T-helper 1 cell (primary cell): ENCODE measurements at regions not wholly inside any gene's neighbourhood (a gene's known extent, or its start where the extent isn't known, plus 50 kb on each side); places are given as distances from the start of the nearest gene placed in this dataset.
"Not testable (repeated sequence)": the region's sequence is repeated elsewhere in the genome, so short reads cannot be mapped to it uniquely, and the experiment has no call there.

Experiments
- DNase-seq, 5 donors: peaks; one replicate each; pipeline ENCODE4 v3.0.0-alpha.2; 2012 to 2020

DNA sequence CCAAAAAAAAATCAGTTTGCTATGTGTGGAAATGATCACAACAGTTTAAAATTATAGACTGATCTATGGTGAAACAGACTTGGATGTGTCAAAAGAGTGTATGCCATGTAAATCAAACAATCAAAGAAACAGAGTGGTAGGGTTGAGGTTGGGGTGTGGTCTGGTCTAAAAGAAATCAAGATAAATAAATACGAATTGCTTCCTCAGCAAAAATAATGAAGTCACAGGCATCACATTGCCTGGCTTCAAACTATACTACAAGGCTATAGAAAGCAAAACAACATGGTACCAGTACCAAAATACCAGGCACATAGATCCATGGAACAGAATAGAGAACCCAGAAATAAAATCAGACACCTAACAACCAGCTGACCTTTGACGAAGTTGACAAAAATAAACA is 1796.9 kb downstream of the NCAM2 start:
- DNase-seq, result no peak

GRCh38 chr21:22795644-22796043 is 1797.4 kb downstream of the NCAM2 start:
- no peak for DNase-seq

DNA sequence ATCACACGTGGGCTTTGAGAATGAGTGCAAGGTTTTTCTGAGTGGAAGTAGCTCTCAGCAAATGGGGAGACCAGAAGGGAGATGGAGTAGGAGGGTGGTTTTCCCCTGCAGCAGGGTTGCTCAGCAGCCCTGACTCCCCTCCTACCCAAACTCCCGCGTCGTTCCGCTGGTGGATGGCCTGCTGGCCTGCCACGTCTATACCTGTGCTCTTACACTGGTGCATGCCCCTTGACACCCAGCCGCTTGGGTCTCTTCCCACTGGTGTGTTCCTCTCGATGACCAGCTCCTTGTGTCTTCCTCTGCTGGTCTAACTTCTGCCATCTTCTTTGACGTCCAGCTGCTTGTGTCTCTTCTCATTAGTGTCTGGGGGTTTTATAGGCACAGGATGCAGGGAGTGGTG is 1797.9 kb downstream of the NCAM2 start:
- DNase-seq, result no peak

- DNase-seq, result no peak
Measured at GRCh38 chr21:22804151-22804550, 1805.9 kb downstream of the NCAM2 start.

DNA sequence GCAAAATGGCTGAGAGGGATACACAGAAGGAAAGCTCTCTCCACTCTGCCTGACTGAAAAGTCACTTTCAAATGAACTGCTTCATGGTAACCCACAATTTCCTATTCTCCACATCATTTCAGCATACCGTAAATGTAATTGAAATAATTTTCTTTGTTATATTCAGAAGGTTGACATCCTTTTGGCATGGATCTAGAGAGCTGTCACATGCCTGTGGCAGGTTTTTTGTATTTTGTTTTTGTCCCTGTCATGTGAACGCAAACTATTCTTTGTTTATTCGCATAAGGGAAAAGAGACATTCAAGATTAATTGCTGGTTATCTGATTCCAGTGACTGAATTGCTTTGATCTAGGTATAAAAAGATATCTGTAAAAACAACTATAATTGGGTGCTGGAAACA is 1808.1 kb downstream of the NCAM2 start:
- DNase-seq, result no peak

- no peak for DNase-seq
Measured at GRCh38 chr21:22813201-22813600, 1815.0 kb downstream of the NCAM2 start.

DNA sequence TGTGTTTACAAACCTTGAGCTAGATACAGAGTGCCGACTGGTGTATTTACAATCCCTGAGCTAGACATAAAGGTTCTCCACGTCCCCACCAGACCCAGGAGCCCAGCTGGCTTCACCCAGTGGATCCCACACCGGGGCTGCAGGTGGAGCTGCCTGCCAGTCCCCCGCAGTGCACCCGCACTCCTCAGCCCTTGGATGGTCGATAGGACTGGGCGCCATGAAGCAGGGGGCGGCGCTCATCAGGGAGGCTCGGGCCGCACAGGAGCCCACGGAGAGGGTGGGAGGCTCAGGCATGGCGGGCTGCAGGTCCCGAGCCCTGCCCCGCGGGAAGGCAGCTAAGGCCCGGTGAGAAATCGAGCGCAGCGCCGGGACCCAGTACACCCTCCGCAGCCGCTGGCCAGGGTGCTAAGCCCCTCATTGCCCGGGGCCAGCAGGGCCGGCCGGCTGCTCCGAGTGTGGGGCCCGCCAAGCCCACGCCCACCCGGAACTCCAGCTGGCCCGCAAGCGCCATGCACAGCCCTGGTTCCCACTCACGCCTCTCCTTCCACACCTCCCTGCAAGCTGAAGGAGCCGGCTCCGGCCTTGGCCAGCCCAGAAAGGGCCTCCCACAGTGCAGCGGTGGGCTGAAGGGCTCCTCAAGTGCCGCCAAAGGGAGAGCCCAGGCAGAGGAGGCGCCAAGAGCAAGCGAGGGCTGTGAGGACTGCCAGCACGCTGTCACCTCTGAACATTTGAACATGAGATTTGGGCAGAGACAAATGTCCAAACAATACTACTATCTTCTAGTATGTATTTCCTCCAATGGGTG is 1820.7 kb downstream of the NCAM2 start:
- not testable (repeated sequence) for DNase-seq

- no peak for DNase-seq
Measured at GRCh38 chr21:22827422-22827821, 1829.2 kb downstream of the NCAM2 start.

GRCh38 chr21:22842875-22843274 is 1844.7 kb downstream of the NCAM2 start:
- DNase-seq, result no peak

DNA sequence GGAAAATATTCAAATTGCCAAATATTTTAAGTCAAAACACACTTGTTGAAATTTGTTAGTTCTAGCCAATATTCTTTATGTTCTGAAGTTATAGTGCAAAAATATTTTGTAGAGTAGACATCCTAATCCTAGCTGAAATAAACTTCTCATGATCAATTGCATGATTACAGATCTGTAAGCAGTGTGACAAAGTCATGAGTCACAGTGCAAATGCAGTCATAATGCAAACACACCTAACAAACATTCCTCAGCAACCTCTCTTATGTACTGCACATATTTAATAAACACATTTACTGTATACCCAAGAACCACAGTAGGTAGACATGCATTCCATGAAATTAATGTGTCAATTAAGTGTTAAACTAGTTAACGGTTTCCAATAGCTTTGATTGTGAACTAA is 1857.4 kb downstream of the NCAM2 start:
- no peak for DNase-seq

DNA sequence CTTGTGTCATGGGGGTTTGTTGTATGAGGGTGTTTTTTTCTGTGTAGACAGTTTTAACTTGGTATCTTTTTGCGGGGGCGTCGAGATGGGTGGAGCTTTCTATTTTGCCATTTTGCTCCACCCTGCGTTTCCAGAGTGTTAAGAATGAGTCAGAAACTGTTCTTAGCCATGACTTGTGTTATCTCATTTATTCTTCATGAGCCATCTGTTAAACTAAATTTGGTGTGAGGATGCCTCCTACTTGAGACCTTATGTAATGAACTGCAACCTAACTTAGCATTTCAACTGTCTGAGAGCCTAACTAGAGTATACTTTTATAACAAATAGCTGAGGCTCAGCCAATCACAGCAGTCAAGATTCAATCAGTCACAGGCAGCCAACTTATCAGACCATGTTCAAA is 1873.5 kb downstream of the NCAM2 start:
- DNase-seq, result no peak

DNA sequence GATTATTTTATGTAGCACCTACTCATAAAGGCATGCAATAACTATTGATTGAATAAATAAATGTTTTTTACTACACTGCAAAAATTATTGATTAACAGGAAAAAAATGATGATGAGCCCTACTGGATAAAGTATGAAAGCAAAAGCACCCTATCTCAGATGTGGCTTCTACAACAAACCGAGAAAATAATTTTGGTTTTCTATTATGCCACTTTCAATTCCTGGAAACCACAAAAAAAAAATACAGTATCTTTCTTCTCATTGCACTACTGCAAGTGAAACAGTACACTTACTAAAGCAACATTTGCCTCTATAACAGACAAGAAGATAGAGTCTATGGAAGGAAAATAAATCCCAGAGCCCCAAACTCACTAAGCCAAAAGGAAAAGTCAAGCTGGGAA is 1882.4 kb downstream of the NCAM2 start:
- DNase-seq, result no peak

- no peak for DNase-seq
Measured at GRCh38 chr21:22881131-22881530, 1882.9 kb downstream of the NCAM2 start.

DNA sequence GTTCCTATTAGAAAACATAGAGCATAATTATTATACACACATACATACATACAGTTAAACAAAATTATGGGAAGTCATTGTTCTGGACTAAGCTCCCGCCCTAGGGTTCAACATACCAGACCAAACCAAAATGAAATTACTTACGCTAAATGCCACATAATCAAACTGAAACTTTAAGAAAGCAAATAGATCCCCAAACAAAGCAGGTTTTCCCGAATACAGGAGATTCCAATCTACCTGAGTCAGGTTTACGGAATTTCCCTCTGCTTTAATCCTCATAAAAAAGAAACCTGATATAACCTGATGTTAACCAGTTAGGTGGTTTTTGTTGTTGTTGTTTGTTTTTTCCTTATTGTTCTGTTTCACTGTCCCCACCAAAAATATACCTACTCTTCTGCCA is 1886.9 kb downstream of the NCAM2 start:
- DNase-seq, result no peak

- DNase-seq, result no peak
Measured at GRCh38 chr21:22885614-22886013, 1887.4 kb downstream of the NCAM2 start.

DNA sequence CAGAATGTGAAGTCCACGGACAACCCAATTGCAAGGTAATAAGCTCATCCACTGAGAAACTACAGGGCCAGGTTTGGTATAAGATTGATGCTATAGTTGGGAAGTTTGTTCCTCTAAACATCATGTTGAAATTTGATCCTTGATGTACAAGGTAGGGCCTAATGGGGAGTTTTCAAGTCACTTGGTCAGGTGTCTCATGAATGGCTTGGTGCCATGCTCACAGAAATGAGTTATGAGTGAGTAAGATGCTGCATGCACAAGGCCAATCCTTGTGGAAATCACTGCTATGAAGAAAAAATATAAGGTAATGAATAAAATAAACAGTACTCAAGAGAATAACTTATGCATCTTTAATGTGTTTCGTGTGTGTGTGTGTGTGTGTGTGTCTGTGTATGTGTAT is 1891.2 kb downstream of the NCAM2 start:
- DNase-seq, result no peak

GRCh38 chr21:22890656-22891055 is 1892.4 kb downstream of the NCAM2 start:
- DNase-seq, result no peak

DNA sequence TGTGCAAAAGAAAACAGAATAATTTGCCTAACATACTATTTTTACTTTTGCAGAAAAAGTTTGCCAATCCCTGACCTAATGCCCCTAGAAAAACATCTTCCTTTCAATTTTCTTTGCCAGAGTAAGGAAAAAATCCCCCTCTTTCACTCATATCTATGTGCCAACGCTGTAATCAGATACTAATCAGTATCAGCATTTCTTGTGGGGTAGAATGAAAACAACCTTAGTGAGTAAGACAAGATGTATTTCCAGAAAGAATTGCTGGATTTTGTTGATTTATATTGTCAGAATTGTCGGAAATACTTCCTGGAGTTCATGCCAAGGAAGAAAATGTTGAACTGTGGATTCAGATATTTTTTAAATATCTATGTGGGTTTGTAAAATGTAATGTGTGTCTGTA is 1893.8 kb downstream of the NCAM2 start:
- DNase-seq, result no peak

DNA sequence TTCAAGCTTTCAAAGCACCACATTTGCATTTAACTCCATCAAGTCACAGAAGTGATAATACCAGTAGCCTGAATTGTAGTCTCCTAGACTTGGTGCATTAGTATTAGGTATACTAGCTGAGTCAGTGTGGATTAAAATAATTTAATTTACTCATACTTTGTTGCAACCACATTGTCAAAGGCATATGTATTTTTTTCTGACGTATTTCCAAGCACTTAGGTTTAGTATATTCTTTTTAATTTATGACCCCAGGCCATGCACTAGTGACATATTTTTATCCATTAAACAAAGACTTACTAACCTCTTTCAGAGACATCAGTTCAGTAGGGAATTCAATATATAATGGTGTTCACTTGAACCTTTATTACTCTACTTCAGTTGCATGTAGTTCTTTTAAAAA is 1894.5 kb downstream of the NCAM2 start:
- no peak for DNase-seq

GRCh38 chr21:22898051-22898665 is 1899.9 kb downstream of the NCAM2 start:
- no peak for DNase-seq

GRCh38 chr21:22900490-22900889 is 1902.3 kb downstream of the NCAM2 start:
- no peak for DNase-seq

DNA sequence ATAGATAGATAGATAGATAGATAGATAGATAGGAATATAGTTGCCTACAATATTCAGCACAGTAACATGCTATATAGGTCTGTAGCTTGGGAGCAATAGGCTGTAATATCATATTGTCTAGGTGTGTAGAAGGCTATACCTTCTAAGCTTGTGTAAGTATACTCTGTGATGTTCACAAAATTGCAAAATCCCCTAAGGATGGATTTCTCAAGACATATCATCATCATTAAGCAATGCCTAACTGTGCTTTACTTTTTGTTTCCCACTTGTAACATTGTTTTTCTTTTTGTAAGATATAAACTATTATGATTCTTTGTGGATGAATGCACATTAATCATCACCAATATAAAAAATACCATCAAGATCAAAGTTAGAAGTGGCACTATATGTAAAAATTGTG is 1905.6 kb downstream of the NCAM2 start:
- DNase-seq, result no peak

- no peak for DNase-seq
Measured at GRCh38 chr21:22904385-22904784, 1906.2 kb downstream of the NCAM2 start.

DNA sequence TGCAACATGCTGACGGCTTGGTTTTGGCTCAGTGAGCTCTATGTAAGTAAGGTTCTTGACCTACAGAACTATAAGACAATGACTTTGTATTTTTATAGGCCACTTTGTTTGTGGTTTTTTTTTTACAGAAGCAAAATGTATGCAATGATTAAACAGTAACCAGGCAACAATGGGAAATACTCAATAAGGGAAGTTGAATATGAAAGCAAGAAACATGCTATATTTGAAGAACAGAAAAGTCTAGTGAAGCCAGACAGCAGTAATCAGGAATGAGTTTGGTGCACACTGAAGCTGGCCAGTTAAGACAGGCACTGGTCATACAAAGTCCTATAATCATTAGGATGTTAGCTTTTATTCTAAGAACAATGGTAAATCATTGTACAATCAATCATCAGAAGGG is 1926.8 kb downstream of the NCAM2 start:
- DNase-seq, result no peak

- DNase-seq, result no peak
Measured at GRCh38 chr21:22927469-22927868, 1929.3 kb downstream of the NCAM2 start.
